Liver (tissue), 3 donors: ENCODE measurements at regions not wholly inside any gene's neighbourhood (a gene's known extent, or its start where the extent isn't known, plus 50 kb on each side); places are given as distances from the start of the nearest gene placed in this dataset.

Experiments used
- RAD21 ChIP-seq, 2 donors: IDR thresholded peaks; 2 replicates each; pipeline ENCODE4 v1.6.1; 2016; ENCODE audit warnings: antibody characterized with exemption in 2 of 2, mild to moderate bottlenecking in 2 of 2
- TF ChIP-seq, protein P1 (sequence below): fragments of 150-350 bp; IDR thresholded peaks from 2 replicates; pipeline ENCODE4 v1.5.1; 2017; ENCODE audit warnings: improper control_type of control experiment, low read depth, low read length; ENCODE audit not compliant: missing input control
- TF ChIP-seq, protein P2 (sequence below): IDR thresholded peaks from 2 replicates; pipeline ENCODE4 v1.6.1; 2016; ENCODE audit warnings: antibody characterized with exemption
- donor health status: healthy.
- donor health status: healthy.

DNA sequence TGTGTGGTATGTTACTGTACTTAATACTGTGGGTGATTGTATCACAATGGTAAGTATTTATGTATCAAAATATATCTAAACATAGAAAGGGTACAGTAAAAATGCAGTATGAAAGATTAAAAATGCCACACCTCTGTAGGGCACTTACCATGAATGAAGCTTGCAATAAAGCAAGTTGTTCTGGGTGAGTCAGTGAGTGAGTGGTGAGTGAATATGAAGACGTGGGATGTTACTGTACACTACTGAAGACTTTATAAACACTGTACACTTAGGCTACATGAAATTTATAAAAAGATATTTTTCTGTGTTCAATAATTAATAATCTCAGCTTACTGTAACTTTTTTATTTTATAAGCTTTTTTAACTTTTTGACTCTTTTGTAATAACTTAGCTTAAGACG, 1162.4 kb upstream of the NRXN1 start:
- TF ChIP-seq, protein P1, sequence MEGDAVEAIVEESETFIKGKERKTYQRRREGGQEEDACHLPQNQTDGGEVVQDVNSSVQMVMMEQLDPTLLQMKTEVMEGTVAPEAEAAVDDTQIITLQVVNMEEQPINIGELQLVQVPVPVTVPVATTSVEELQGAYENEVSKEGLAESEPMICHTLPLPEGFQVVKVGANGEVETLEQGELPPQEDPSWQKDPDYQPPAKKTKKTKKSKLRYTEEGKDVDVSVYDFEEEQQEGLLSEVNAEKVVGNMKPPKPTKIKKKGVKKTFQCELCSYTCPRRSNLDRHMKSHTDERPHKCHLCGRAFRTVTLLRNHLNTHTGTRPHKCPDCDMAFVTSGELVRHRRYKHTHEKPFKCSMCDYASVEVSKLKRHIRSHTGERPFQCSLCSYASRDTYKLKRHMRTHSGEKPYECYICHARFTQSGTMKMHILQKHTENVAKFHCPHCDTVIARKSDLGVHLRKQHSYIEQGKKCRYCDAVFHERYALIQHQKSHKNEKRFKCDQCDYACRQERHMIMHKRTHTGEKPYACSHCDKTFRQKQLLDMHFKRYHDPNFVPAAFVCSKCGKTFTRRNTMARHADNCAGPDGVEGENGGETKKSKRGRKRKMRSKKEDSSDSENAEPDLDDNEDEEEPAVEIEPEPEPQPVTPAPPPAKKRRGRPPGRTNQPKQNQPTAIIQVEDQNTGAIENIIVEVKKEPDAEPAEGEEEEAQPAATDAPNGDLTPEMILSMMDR: no peak
- TF ChIP-seq RAD21 (IDR thresholded peaks at IDR 0.05): no peak
- TF ChIP-seq, protein P2, sequence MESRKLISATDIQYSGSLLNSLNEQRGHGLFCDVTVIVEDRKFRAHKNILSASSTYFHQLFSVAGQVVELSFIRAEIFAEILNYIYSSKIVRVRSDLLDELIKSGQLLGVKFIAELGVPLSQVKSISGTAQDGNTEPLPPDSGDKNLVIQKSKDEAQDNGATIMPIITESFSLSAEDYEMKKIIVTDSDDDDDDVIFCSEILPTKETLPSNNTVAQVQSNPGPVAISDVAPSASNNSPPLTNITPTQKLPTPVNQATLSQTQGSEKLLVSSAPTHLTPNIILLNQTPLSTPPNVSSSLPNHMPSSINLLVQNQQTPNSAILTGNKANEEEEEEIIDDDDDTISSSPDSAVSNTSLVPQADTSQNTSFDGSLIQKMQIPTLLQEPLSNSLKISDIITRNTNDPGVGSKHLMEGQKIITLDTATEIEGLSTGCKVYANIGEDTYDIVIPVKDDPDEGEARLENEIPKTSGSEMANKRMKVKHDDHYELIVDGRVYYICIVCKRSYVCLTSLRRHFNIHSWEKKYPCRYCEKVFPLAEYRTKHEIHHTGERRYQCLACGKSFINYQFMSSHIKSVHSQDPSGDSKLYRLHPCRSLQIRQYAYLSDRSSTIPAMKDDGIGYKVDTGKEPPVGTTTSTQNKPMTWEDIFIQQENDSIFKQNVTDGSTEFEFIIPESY: no peak
